Central memory CD8-positive, alpha-beta T cell (primary cell): ENCODE measurements at regions not wholly inside any gene's neighbourhood (a gene's known extent, or its start where the extent isn't known, plus 50 kb on each side); places are given as distances from the start of the nearest gene placed in this dataset.

Experiments used
- ATAC-seq: fragments of 150-1000 bp; cut with Tn5 transposase; replicated peaks from 2 replicates; pipeline ENCODE4 v1.10.0; 2022; ENCODE audit warnings: mild to moderate bottlenecking, moderate FRiP score, moderate number of reproducible peaks; ENCODE audit not compliant: poor library complexity, severe bottlenecking; ENCODE audit errors: extremely low read depth
- DNase-seq, 2 donors: peaks; one replicate each; pipeline ENCODE4 v3.0.0; 2021; ENCODE audit warnings: low spot score in 2 of 2
- H3K27ac Mint-ChIP-seq: one replicate; pipeline ENCODE4 v1.8.0; 2022; ENCODE audit warnings: low read depth, mild to moderate bottlenecking, moderate library complexity, mixed read lengths
- H3K27me3 Mint-ChIP-seq: one replicate; pipeline ENCODE4 v1.8.0; 2022; ENCODE audit warnings: mixed read lengths
- H3K36me3 Mint-ChIP-seq: one replicate; pipeline ENCODE4 v1.8.0; 2022; ENCODE audit warnings: mild to moderate bottlenecking, moderate library complexity, mixed read lengths; ENCODE audit not compliant: insufficient read depth
- H3K4me1 Mint-ChIP-seq: one replicate; pipeline ENCODE4 v1.8.0; 2022; ENCODE audit warnings: mixed read lengths
- H3K4me3 Mint-ChIP-seq: one replicate; pipeline ENCODE4 v1.8.0; 2022; ENCODE audit warnings: mild to moderate bottlenecking, moderate library complexity, mixed read lengths
- H3K9me3 Mint-ChIP-seq: one replicate; pipeline ENCODE4 v1.8.0; 2022; ENCODE audit warnings: mixed read lengths

DNA sequence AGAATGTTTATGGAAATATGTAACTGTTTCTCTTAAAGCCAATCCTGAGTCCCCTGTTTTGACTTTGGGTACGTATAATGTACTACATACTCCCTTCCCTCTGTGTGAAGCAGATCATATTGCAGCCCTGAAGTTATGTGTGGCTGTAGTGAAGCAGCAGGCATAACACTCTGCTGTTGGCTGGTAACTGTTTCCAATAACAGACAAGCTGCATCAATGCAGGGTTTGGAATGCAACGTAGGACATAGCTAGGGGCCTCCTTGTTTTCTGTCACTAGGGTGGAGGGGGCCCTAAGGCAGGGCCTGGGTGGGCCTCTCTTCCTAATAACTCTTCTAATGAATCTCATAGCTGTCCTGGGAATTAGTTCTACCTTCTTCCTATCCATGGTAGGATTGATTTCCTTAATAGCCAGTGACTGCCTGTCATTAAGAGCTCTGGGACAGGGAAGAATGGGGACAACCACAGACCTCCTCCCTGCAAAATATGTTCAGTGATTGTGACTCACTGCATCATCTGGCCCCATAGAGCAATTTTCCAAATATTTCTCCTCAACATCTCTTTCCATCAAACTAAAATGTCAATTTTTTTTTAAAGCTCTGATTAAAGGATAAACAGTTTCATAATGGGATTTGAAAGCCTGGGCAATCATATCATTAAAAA lies 129.6 kb upstream of the HMHB1 start:
- H3K36me3 Mint-ChIP-seq, result no peaks in the 10 kb centered on the region
- H3K4me1 Mint-ChIP-seq, result no peaks in the 10 kb centered on the region
- H3K9me3 Mint-ChIP-seq, result no peaks in the 10 kb centered on the region
- no peak for DNase-seq
- no peaks in the 10 kb centered on the region for H3K27me3 Mint-ChIP-seq
- no peak for ATAC-seq
- H3K27ac Mint-ChIP-seq, result no peak overlapping the region
- H3K4me3 Mint-ChIP-seq, result no peak overlapping the region

GRCh38 chr5:143680672-143681259 lies 131.2 kb upstream of the HMHB1 start:
- no peaks in the 10 kb centered on the region for H3K4me1 Mint-ChIP-seq
- no peaks in the 10 kb centered on the region for H3K27me3 Mint-ChIP-seq
- no peaks in the 10 kb centered on the region for H3K36me3 Mint-ChIP-seq
- DNase-seq (no peak), ATAC-seq (no peak)
- no peaks in the 10 kb centered on the region for H3K9me3 Mint-ChIP-seq
- H3K4me3 Mint-ChIP-seq, result no peak overlapping the region
- no peak overlapping the region for H3K27ac Mint-ChIP-seq

- H3K27me3 Mint-ChIP-seq, result no peaks in the 10 kb centered on the region
- no peak overlapping the region for H3K27ac Mint-ChIP-seq
- H3K9me3 Mint-ChIP-seq, result no peaks in the 10 kb centered on the region
- no peaks in the 10 kb centered on the region for H3K36me3 Mint-ChIP-seq
- DNase-seq (no peak), ATAC-seq (no peak)
- H3K4me3 Mint-ChIP-seq, result no peak overlapping the region
- H3K4me1 Mint-ChIP-seq, result no peaks in the 10 kb centered on the region
These were observed 132.2 kb upstream of the HMHB1 start for GRCh38 chr5:143679777-143680176.

DNA sequence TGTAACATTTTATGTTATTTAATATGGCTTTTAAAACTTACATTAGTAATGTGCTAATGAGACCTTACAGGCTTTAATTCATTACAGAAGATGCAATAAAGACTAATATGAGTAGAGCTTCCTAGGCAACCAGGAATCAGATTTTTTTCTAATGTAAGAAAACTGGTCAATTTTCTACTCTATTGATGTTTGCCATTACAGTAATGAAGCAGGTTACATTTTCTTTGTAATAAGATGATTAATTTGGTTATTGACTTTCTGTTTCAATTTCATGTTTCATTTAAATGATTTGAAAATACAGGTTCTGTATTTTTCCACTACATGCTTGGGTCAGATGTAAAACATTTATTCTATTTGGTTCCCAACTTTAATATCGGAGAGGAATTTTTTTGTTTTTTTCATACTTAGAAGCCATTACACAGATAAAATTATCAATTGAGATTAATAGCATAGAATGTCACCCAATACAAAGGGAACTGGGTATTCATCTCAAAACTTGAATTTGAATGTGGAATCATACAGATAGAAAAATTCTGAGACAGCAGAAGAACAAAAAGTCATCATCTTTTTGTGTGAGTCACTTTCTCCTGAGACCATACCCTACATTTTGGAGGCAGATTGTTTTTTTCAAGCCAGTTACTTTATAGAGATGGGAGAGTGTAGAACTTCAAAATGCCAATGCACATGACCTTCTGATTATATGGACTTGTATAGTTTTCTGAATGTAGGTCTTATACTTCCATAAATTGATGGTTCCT lies 133.6 kb upstream of the HMHB1 start:
- no peaks in the 10 kb centered on the region for H3K27me3 Mint-ChIP-seq
- no peaks in the 10 kb centered on the region for H3K9me3 Mint-ChIP-seq
- H3K27ac Mint-ChIP-seq, result no peak overlapping the region
- no peak for ATAC-seq
- no peak overlapping the region for H3K4me3 Mint-ChIP-seq
- DNase-seq, result no peak
- H3K36me3 Mint-ChIP-seq, result no peaks in the 10 kb centered on the region
- H3K4me1 Mint-ChIP-seq, result no peaks in the 10 kb centered on the region

GRCh38 chr5:143677403-143677802 lies 134.6 kb upstream of the HMHB1 start:
- H3K27me3 Mint-ChIP-seq, result no peaks in the 10 kb centered on the region
- no peaks in the 10 kb centered on the region for H3K9me3 Mint-ChIP-seq
- no peak for DNase-seq
- ATAC-seq, result no peak
- H3K27ac Mint-ChIP-seq, result no peak overlapping the region
- H3K4me1 Mint-ChIP-seq, result no peaks in the 10 kb centered on the region
- no peaks in the 10 kb centered on the region for H3K36me3 Mint-ChIP-seq
- H3K4me3 Mint-ChIP-seq, result no peak overlapping the region

DNA sequence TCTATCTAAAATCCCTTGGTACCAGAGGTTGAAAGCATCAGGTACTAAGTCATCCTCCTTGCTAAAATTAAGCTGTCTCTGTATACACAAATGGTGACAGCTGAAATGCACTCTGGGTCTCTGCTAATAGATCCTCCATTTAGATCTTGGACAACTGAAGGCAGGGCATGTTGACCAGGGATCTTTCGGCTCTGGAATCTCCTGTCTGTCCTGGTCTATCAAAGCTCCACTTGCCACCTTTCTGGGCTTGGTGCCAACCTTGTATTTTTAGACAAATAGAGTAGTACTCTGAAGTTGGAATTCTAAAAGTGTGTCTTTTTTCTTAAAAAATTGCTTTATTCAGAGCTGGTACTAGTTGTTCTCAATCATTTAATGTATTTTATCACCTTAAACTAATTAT lies 135.2 kb upstream of the HMHB1 start:
- no peak overlapping the region for H3K27ac Mint-ChIP-seq
- ATAC-seq (no peak), DNase-seq (no peak)
- H3K27me3 Mint-ChIP-seq, result no peaks in the 10 kb centered on the region
- no peak overlapping the region for H3K4me3 Mint-ChIP-seq
- H3K36me3 Mint-ChIP-seq, result no peaks in the 10 kb centered on the region
- H3K9me3 Mint-ChIP-seq, result no peaks in the 10 kb centered on the region
- H3K4me1 Mint-ChIP-seq, result no peaks in the 10 kb centered on the region

GRCh38 chr5:143674469-143674786 lies 137.5 kb upstream of the HMHB1 start:
- H3K4me3 Mint-ChIP-seq, result no peak overlapping the region
- H3K36me3 Mint-ChIP-seq, result no peaks in the 10 kb centered on the region
- no peaks in the 10 kb centered on the region for H3K4me1 Mint-ChIP-seq
- no peaks in the 10 kb centered on the region for H3K27me3 Mint-ChIP-seq
- no peak overlapping the region for H3K27ac Mint-ChIP-seq
- DNase-seq (no peak), ATAC-seq (no peak)
- H3K9me3 Mint-ChIP-seq, result no peaks in the 10 kb centered on the region

DNA sequence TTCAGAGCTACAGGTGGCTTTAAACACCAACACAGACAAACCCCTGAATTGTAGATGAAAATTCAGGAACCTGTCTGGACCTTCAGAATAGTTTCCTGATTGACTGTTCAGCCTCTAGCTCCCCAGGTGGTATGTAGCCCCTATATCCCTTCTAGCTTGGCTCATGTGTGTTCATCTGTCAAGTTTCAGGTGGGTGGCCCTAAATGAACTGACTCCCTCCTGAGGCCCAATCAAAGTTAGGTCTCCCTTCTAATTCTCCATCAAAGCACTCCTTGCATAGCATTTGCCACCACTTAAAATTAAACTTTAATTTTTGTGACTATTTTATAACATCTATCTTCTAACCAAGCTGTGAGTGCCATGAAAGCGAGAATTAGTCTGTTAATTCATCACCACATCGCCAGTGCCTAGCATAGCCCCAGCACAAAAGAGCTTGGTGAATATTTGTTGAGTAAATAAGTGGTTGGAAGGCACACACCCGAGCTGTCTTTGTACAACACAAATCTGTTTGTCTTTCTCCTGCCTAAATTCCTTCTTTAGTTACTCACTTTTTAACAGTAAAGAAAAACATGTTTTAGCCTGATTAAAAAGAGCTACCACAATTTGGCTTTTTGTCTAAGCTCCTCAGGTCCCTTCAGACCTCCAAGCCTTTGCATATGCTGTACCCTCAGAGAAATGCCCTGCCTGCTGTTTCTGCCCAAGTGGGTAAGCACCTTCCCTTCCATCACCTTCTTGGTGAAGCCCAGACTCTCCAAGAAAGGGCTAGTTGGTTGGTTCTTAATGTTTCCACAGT lies 138.1 kb upstream of the HMHB1 start:
- Mint-ChIP-seq H3K27ac (no peak overlapping the region), H3K36me3 (no peaks in the 10 kb centered on the region), H3K4me1 (no peaks in the 10 kb centered on the region), H3K27me3 (no peaks in the 10 kb centered on the region), H3K4me3 (no peak overlapping the region), H3K9me3 (no peaks in the 10 kb centered on the region)
- DNase-seq (no peak), ATAC-seq (no peak)

GRCh38 chr5:143672806-143673205 lies 139.2 kb upstream of the HMHB1 start:
- Mint-ChIP-seq H3K4me1 (no peaks in the 10 kb centered on the region), H3K4me3 (no peak overlapping the region), H3K9me3 (no peaks in the 10 kb centered on the region), H3K27ac (no peak overlapping the region), H3K36me3 (no peaks in the 10 kb centered on the region), H3K27me3 (no peaks in the 10 kb centered on the region)
- ATAC-seq (no peak), DNase-seq (no peak)

GRCh38 chr5:143671674-143672569 lies 140.0 kb upstream of the HMHB1 start:
- Mint-ChIP-seq H3K9me3 (no peaks in the 10 kb centered on the region), H3K27ac (no peak overlapping the region), H3K36me3 (no peaks in the 10 kb centered on the region), H3K4me1 (no peaks in the 10 kb centered on the region), H3K27me3 (no peaks in the 10 kb centered on the region), H3K4me3 (no peak overlapping the region)
- ATAC-seq (no peak), DNase-seq (no peak)

GRCh38 chr5:143671021-143671420 lies 140.9 kb upstream of the HMHB1 start:
- Mint-ChIP-seq H3K36me3 (no peaks in the 10 kb centered on the region), H3K4me1 (no peaks in the 10 kb centered on the region), H3K27ac (no peak overlapping the region), H3K4me3 (no peak overlapping the region), H3K27me3 (no peaks in the 10 kb centered on the region), H3K9me3 (no peaks in the 10 kb centered on the region)
- no peak for ATAC-seq
- no peak for DNase-seq

- Mint-ChIP-seq H3K4me1 (no peaks in the 10 kb centered on the region), H3K4me3 (no peak overlapping the region), H3K27ac (no peak overlapping the region), H3K27me3 (no peaks in the 10 kb centered on the region), H3K9me3 (no peaks in the 10 kb centered on the region), H3K36me3 (no peaks in the 10 kb centered on the region)
- DNase-seq (no peak), ATAC-seq (no peak)
These were observed 146.1 kb upstream of the HMHB1 start for GRCh38 chr5:143665866-143666265.
